ENCODE measurements at regions not wholly inside any gene's neighbourhood (a gene's known extent, or its start where the extent isn't known, plus 50 kb on each side); places are given as distances from the start of the nearest gene placed in this dataset.

DNA sequence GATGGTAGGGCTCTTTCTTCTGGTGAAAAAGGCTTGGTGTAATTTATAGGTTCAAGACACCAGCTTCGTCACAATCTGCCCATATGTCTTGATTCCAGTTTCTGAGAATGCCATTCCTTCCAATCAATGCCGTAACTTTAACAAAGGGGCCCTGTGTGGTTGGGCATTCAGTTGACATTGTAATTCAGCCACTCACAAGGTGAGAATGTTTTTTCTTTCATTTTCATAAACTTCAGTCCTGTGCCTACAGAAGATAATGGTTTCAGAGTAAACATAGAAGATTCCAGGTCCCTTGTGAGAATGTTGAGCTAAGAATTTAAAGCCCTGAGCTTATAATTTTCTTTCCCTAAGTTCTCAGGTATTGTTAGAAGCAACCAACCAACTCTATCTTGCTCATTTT lies 67.3 kb upstream of the AASS start:
- CTCF ChIA-PET, result no interaction called here
- Mint-ChIP-seq H3K4me3 (ENCODE audit: unreplicated experiment) (no peak overlapping the region), H3K4me1 (ENCODE audit: low read depth, unreplicated experiment) (no peaks in the 10 kb centered on the region), H3K9me3 (ENCODE audit: unreplicated experiment) (peaks cover 10% of the 10 kb centered on the region), H3K27me3 (ENCODE audit: insufficient read depth, unreplicated experiment) (no peaks in the 10 kb centered on the region), H3K36me3 (ENCODE audit: insufficient read depth, unreplicated experiment) (no peaks in the 10 kb centered on the region), H3K27ac (ENCODE audit: unreplicated experiment) (no peak overlapping the region)
- BruUV-seq (replicated peaks), result no TSS peak
- Histone ChIP-seq H3K4me3 (ENCODE audit: low read depth, low read length) (no peak overlapping the region), H3K4me1 (no peaks in the 10 kb centered on the region), H3K9me3 (0 out of 2 replicates have a peak, but pooled peaks cover 3% of the 10 kb centered on the region), H3K27me3 (replicated peaks; ENCODE audit: control insufficient read depth, insufficient read depth, low read length) (no peaks in the 10 kb centered on the region), H3K36me3 (ENCODE audit: control insufficient read depth, insufficient read depth, low read length) (no peaks in the 10 kb centered on the region)
- intact Hi-C loops (cut with micrococcal nuclease; ENCODE audit: unreplicated experiment), result loop anchor here (10.0 kb wide), 1 partner anchor 197 kb away; no protein-coding TSS in a partner anchor
- POLR2A ChIA-PET, result no interaction called here
- DNase-seq, result no peak
- TF ChIP-seq CTCF (IDR thresholded peaks at IDR 0.05; ENCODE audit: insufficient read depth in 1 of 2, low read depth in 1 of 2, low read length in 1 of 2, severe bottlenecking in 1 of 2, unreplicated experiment in 1 of 2), result no peak

GRCh38 chr7:122206985-122207384 lies 62.9 kb upstream of the AASS start:
- H3K4me3 Mint-ChIP-seq (ENCODE audit: unreplicated experiment), result no peak overlapping the region
- DNase-seq, result no peak
- peaks cover 3% of the 10 kb centered on the region; the same call in 1 of the 2 replicates for H3K9me3 ChIP-seq
- H3K4me1 ChIP-seq, result no peaks in the 10 kb centered on the region
- no peaks in the 10 kb centered on the region for H3K4me1 Mint-ChIP-seq (ENCODE audit: low read depth, unreplicated experiment)
- H3K27me3 ChIP-seq (replicated peaks; ENCODE audit: control insufficient read depth, insufficient read depth, low read length), result no peaks in the 10 kb centered on the region
- no peaks in the 10 kb centered on the region for H3K36me3 Mint-ChIP-seq (ENCODE audit: insufficient read depth, unreplicated experiment)
- ChIA-PET POLR2A (no interaction called here), CTCF (no interaction called here)
- no peak overlapping the region for H3K4me3 ChIP-seq (ENCODE audit: low read depth, low read length)
- BruUV-seq (replicated peaks), result no TSS peak
- TF ChIP-seq CTCF (IDR thresholded peaks at IDR 0.05; ENCODE audit: insufficient read depth in 1 of 2, low read depth in 1 of 2, low read length in 1 of 2, severe bottlenecking in 1 of 2, unreplicated experiment in 1 of 2), result no peak
- H3K36me3 ChIP-seq (ENCODE audit: control insufficient read depth, insufficient read depth, low read length), result no peaks in the 10 kb centered on the region
- intact Hi-C loops (cut with micrococcal nuclease; ENCODE audit: unreplicated experiment), result no loop called here
- no peak overlapping the region for H3K27ac Mint-ChIP-seq (ENCODE audit: unreplicated experiment)
- no peaks in the 10 kb centered on the region for H3K27me3 Mint-ChIP-seq (ENCODE audit: insufficient read depth, unreplicated experiment)
- H3K9me3 Mint-ChIP-seq (ENCODE audit: unreplicated experiment), result peaks cover 15% of the 10 kb centered on the region

GRCh38 chr7:122203814-122204213 lies 59.8 kb upstream of the AASS start:
- TF ChIP-seq CTCF (IDR thresholded peaks at IDR 0.05; ENCODE audit: insufficient read depth in 1 of 2, low read depth in 1 of 2, low read length in 1 of 2, severe bottlenecking in 1 of 2, unreplicated experiment in 1 of 2), result no peak
- BruUV-seq (replicated peaks), result no TSS peak
- intact Hi-C loops (cut with micrococcal nuclease; ENCODE audit: unreplicated experiment), result no loop called here

More at GRCh38 chr7:122203814-122204213, 59.8 kb upstream of the AASS start:
- Mint-ChIP-seq H3K27me3 (ENCODE audit: insufficient read depth, unreplicated experiment) (no peaks in the 10 kb centered on the region), H3K4me3 (ENCODE audit: unreplicated experiment) (no peak overlapping the region), H3K27ac (ENCODE audit: unreplicated experiment) (no peak overlapping the region), H3K4me1 (ENCODE audit: low read depth, unreplicated experiment) (no peaks in the 10 kb centered on the region), H3K9me3 (ENCODE audit: unreplicated experiment) (peaks cover 15% of the 10 kb centered on the region), H3K36me3 (ENCODE audit: insufficient read depth, unreplicated experiment) (no peaks in the 10 kb centered on the region)
- Histone ChIP-seq H3K9me3 (peaks cover 3% of the 10 kb centered on the region; the same call in 1 of the 2 replicates), H3K4me3 (ENCODE audit: low read depth, low read length) (no peak overlapping the region), H3K27me3 (replicated peaks; ENCODE audit: control insufficient read depth, insufficient read depth, low read length) (no peaks in the 10 kb centered on the region), H3K4me1 (no peaks in the 10 kb centered on the region), H3K36me3 (ENCODE audit: control insufficient read depth, insufficient read depth, low read length) (no peaks in the 10 kb centered on the region)
- POLR2A ChIA-PET, result no interaction called here
- CTCF ChIA-PET, result no interaction called here
- DNase-seq, result no peak
